ENCODE measurements at regions not wholly inside any gene's neighbourhood (a gene's known extent, or its start where the extent isn't known, plus 50 kb on each side); places are given as distances from the start of the nearest gene placed in this dataset.

DNA sequence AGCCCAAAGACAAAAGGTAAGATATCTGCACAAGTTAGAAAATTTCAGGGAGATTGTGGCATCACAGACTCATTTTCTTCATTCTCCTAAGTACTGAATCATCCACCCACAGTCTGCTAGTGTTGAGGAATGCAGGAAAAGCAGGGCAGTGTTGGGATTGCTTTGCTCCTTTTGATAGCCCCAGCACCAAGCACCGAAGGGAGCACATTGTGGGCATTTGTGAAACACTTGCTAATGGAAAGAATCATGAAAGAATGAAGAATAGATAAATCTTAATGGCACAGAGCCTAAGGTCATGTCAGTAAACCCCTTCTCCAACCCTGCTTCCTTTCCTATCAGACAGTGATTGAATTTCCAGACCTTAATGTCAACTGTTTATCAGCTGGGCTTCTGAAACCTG, 103.1 kb upstream of the GPRIN3 start:
- TF ChIP-seq POLR2AphosphoS5 (IDR thresholded peaks at IDR 0.05) (no peak), POLR2A (IDR thresholded peaks at IDR 0.05) (no peak)
- no peak for DNase-seq
- Histone ChIP-seq H3K27ac (no peak overlapping the region), H3K4me1 (no peaks in the 10 kb centered on the region), H3K27me3 (replicated peaks in 1 of 7) (no peaks in the 10 kb centered on the region), H3K4me3 (no peak overlapping the region), H3K36me3 (no peaks in the 10 kb centered on the region), H3K9me3 (no peaks in the 10 kb centered on the region)
- 55 to 78% (median 66%) methylated on average over 1 of the region's 1 CpG for WGBS, 5 donors
- intact Hi-C loops (cut with DNase I; ENCODE audit: low total_unique reads): no loop called here

DNA sequence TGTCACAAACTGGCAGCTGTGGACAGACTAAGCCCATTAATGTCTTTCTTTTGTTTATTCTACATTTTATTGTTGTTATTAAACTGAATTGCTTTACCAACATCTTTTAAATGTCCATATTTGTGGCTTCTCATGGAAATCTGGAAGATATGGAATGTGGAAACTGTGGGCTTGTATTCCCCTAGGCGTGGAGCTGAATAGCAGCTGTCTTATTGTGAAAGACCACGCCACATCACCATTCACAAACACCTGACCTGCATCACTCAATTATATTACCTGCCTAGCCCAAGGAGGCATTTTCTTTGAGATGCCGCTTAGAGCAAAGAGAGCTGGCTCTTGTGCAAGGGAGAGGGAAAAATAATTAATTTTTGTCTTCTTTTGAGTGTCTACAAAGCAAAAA, 96.9 kb upstream of the GPRIN3 start:
- Histone ChIP-seq H3K9me3 (no peaks in the 10 kb centered on the region), H3K27me3 (replicated peaks in 1 of 7) (no peaks in the 10 kb centered on the region), H3K27ac (no peak overlapping the region), H3K4me3 (no peak overlapping the region), H3K36me3 (no peaks in the 10 kb centered on the region), H3K4me1 (peaks cover 0 to 5% (median 0%) of the 10 kb centered on the region in 6 donors)
- intact Hi-C loops (cut with DNase I; ENCODE audit: low total_unique reads): no loop called here
- 73 to 96% (median 88%) methylated on average over 3 of the region's 3 CpGs for WGBS, 5 donors
- TF ChIP-seq, protein P1, sequence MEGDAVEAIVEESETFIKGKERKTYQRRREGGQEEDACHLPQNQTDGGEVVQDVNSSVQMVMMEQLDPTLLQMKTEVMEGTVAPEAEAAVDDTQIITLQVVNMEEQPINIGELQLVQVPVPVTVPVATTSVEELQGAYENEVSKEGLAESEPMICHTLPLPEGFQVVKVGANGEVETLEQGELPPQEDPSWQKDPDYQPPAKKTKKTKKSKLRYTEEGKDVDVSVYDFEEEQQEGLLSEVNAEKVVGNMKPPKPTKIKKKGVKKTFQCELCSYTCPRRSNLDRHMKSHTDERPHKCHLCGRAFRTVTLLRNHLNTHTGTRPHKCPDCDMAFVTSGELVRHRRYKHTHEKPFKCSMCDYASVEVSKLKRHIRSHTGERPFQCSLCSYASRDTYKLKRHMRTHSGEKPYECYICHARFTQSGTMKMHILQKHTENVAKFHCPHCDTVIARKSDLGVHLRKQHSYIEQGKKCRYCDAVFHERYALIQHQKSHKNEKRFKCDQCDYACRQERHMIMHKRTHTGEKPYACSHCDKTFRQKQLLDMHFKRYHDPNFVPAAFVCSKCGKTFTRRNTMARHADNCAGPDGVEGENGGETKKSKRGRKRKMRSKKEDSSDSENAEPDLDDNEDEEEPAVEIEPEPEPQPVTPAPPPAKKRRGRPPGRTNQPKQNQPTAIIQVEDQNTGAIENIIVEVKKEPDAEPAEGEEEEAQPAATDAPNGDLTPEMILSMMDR (IDR thresholded peaks at IDR 0.05 in 8 of 11, conservative IDR thresholded peaks at IDR 0.05 in 3 of 11): no peak
- TF ChIP-seq POLR2A (IDR thresholded peaks at IDR 0.05) (no peak), POLR2AphosphoS5 (IDR thresholded peaks at IDR 0.05) (no peak)
- no peak for DNase-seq

DNA sequence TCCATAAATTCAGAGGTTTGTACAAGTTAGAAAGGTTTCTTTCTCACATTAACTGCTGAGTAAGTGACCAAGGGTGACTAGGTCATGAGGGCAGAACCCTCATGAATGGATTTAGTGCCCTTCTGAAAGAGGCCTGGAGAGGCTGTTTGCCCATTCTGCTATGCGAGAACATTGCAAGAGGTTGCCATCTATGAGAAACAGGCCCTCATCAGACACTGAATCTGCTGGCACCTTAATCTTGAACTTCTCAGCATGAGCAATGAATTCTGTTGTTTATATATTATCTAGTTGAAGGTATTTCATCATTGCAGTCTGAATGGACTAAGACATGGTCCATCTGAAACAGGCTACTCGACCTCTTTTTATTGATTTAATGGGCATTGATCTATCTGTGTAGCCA, 96.2 kb upstream of the GPRIN3 start:
- no peak for DNase-seq
- Histone ChIP-seq H3K27me3 (replicated peaks in 1 of 7) (no peaks in the 10 kb centered on the region), H3K4me3 (no peak overlapping the region), H3K36me3 (no peaks in the 10 kb centered on the region), H3K9me3 (no peaks in the 10 kb centered on the region), H3K4me1 (peaks cover 0 to 8% (median under 1%) of the 10 kb centered on the region in 6 donors), H3K27ac (no peak overlapping the region)
- intact Hi-C loops (cut with DNase I; ENCODE audit: low total_unique reads): no loop called here
- TF ChIP-seq POLR2AphosphoS5 (IDR thresholded peaks at IDR 0.05) (no peak), POLR2A (IDR thresholded peaks at IDR 0.05) (no peak)
- TF ChIP-seq, protein P1 (IDR thresholded peaks at IDR 0.05 in 8 of 11, conservative IDR thresholded peaks at IDR 0.05 in 3 of 11): no peak
- WGBS, 5 donors: 91 to 97% (median 92%) methylated on average over 2 of the region's 2 CpGs

DNA sequence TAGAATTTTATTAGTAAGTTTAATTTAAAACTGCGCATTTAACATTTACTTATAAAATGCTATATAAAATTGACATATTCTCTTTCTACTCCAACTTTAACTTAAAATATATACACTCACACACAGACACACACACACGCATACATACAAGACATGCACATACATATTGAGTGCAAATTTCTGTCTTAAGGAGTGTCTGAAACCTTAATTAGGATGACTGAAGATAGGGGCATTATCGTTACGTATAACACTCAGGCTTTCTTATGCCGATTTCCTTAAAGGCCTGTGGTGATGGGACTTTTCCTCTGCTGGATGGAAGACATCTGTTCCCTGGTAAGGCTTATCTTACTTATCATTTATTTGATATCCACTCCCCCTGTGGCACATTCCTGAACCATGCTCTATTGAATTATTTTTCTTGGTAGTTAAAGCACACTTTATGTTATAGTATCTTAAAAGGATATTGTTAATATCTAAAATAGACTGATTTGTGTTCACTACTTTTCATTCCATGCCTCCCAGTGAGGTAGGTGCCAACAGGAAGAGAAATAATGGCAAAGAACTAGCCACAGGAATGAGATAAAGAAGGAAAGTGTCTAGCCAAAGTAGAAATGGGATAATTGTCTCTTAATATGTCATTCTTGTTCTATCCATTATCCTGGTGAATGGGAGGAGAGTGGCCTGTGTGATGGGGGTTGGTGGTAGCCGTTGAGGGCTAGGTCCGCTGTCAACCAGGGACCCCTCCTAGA, 92.9 kb upstream of the GPRIN3 start:
- intact Hi-C loops (cut with DNase I; ENCODE audit: low total_unique reads): no loop called here
- H3K9me3 ChIP-seq: no peaks in the 10 kb centered on the region
- no peak for TF ChIP-seq POLR2A (IDR thresholded peaks at IDR 0.05)
- no peak for TF ChIP-seq POLR2AphosphoS5 (IDR thresholded peaks at IDR 0.05)
- TF ChIP-seq, protein P1 (IDR thresholded peaks at IDR 0.05 in 8 of 11, conservative IDR thresholded peaks at IDR 0.05 in 3 of 11): no peak
- no peak for DNase-seq
- no peaks in the 10 kb centered on the region for H3K27me3 ChIP-seq (replicated peaks in 1 of 7)
- H3K27ac ChIP-seq: no peak overlapping the region
- H3K4me1 ChIP-seq: peaks cover 0 to 12% (median 4%) of the 10 kb centered on the region in 6 donors
- no peaks in the 10 kb centered on the region for H3K36me3 ChIP-seq
- H3K4me3 ChIP-seq: no peak overlapping the region
- 80 to 91% (median 87%) methylated on average over 7 of the region's 7 CpGs for WGBS, 5 donors
